ENCODE measurements at regions not wholly inside any gene's neighbourhood (a gene's known extent, or its start where the extent isn't known, plus 50 kb on each side); places are given as distances from the start of the nearest gene placed in this dataset.

DNA sequence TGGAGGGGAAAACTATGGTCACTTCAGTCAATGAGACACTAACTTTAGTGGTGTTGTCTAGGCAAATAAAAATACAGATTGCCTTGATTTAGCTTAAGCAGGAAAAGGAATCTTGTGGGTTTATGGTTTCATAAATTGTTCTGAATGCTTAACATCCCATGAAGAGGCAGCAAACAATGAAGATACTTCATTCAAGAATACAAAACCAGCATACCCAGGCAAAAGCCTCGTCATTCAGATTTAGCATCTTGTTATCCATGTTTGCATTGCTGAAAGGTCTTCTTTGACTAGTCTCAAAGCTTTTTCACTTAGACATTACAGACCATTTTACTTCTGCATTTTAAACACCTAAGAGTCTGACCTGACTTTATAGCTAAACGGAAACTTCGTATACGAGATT lies 272.7 kb upstream of the FSHR start:
- Histone ChIP-seq H3K27ac (ENCODE audit: low read depth) (no peak overlapping the region), H3K27me3 (ENCODE audit: insufficient read depth) (no peaks in the 10 kb centered on the region), H3K79me2 (replicated peaks; ENCODE audit: insufficient read depth) (no peaks in the 10 kb centered on the region), H3K36me3 (ENCODE audit: insufficient read depth) (no peaks in the 10 kb centered on the region), H2AFZ (no peak overlapping the region), H3K4me2 (no peak overlapping the region), H3K4me3 (no peak overlapping the region), H3K4me1 (ENCODE audit: insufficient read depth) (0 out of 2 replicates have a peak, but pooled peaks cover under 1% of the 10 kb centered on the region), H3K9me2 (ENCODE audit: insufficient read depth) (peaks cover 3% of the 10 kb centered on the region; the same call in 1 of the 2 replicates), H3F3A (replicated peaks; ENCODE audit: low read depth) (no peaks in the 10 kb centered on the region), H4K20me1 (replicated peaks; ENCODE audit: insufficient read depth) (no peaks in the 10 kb centered on the region)
- DNase-seq (ENCODE audit: low spot score) (no peak), ATAC-seq (no peak)
- no peak for TF ChIP-seq ZNF331 (CRISPR knock-in tag; IDR thresholded peaks at IDR 0.05; ENCODE audit: low read depth)
- TF ChIP-seq, protein P1, sequence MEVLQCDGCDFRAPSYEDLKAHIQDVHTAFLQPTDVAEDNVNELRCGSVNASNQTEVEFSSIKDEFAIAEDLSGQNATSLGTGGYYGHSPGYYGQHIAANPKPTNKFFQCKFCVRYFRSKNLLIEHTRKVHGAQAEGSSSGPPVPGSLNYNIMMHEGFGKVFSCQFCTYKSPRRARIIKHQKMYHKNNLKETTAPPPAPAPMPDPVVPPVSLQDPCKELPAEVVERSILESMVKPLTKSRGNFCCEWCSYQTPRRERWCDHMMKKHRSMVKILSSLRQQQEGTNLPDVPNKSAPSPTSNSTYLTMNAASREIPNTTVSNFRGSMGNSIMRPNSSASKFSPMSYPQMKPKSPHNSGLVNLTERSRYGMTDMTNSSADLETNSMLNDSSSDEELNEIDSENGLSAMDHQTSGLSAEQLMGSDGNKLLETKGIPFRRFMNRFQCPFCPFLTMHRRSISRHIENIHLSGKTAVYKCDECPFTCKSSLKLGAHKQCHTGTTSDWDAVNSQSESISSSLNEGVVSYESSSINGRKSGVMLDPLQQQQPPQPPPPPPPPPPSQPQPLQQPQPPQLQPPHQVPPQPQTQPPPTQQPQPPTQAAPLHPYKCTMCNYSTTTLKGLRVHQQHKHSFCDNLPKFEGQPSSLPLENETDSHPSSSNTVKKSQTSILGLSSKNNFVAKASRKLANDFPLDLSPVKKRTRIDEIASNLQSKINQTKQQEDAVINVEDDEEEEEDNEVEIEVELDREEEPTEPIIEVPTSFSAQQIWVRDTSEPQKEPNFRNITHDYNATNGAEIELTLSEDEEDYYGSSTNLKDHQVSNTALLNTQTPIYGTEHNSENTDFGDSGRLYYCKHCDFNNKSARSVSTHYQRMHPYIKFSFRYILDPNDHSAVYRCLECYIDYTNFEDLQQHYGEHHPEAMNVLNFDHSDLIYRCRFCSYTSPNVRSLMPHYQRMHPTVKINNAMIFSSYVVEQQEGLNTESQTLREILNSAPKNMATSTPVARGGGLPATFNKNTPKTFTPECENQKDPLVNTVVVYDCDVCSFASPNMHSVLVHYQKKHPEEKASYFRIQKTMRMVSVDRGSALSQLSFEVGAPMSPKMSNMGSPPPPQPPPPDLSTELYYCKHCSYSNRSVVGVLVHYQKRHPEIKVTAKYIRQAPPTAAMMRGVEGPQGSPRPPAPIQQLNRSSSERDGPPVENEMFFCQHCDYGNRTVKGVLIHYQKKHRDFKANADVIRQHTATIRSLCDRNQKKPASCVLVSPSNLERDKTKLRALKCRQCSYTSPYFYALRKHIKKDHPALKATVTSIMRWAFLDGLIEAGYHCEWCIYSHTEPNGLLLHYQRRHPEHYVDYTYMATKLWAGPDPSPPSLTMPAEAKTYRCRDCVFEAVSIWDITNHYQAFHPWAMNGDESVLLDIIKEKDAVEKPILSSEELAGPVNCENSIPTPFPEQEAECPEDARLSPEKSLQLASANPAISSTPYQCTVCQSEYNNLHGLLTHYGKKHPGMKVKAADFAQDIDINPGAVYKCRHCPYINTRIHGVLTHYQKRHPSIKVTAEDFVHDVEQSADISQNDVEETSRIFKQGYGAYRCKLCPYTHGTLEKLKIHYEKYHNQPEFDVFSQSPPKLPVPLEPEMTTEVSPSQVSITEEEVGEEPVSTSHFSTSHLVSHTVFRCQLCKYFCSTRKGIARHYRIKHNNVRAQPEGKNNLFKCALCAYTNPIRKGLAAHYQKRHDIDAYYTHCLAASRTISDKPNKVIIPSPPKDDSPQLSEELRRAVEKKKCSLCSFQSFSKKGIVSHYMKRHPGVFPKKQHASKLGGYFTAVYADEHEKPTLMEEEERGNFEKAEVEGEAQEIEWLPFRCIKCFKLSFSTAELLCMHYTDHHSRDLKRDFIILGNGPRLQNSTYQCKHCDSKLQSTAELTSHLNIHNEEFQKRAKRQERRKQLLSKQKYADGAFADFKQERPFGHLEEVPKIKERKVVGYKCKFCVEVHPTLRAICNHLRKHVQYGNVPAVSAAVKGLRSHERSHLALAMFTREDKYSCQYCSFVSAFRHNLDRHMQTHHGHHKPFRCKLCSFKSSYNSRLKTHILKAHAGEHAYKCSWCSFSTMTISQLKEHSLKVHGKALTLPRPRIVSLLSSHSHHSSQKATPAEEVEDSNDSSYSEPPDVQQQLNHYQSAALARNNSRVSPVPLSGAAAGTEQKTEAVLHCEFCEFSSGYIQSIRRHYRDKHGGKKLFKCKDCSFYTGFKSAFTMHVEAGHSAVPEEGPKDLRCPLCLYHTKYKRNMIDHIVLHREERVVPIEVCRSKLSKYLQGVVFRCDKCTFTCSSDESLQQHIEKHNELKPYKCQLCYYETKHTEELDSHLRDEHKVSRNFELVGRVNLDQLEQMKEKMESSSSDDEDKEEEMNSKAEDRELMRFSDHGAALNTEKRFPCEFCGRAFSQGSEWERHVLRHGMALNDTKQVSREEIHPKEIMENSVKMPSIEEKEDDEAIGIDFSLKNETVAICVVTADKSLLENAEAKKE (CRISPR knock-in tag; IDR thresholded peaks at IDR 0.05) = no peak
- no peak for TF ChIP-seq JUNB (IDR thresholded peaks at IDR 0.05; ENCODE audit: unreplicated experiment)
- no peak for TF ChIP-seq CREB1 (CRISPR knock-in tag; IDR thresholded peaks at IDR 0.05; ENCODE audit: low read depth)
- no peak for TF ChIP-seq ZNF114 (CRISPR knock-in tag; IDR thresholded peaks at IDR 0.05)
- no peak for TF ChIP-seq NANOG (IDR thresholded peaks at IDR 0.05; ENCODE audit: borderline replicate concordance)
- TF ChIP-seq, protein P2, sequence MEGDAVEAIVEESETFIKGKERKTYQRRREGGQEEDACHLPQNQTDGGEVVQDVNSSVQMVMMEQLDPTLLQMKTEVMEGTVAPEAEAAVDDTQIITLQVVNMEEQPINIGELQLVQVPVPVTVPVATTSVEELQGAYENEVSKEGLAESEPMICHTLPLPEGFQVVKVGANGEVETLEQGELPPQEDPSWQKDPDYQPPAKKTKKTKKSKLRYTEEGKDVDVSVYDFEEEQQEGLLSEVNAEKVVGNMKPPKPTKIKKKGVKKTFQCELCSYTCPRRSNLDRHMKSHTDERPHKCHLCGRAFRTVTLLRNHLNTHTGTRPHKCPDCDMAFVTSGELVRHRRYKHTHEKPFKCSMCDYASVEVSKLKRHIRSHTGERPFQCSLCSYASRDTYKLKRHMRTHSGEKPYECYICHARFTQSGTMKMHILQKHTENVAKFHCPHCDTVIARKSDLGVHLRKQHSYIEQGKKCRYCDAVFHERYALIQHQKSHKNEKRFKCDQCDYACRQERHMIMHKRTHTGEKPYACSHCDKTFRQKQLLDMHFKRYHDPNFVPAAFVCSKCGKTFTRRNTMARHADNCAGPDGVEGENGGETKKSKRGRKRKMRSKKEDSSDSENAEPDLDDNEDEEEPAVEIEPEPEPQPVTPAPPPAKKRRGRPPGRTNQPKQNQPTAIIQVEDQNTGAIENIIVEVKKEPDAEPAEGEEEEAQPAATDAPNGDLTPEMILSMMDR (conservative IDR thresholded peaks at IDR 0.05; ENCODE audit: low read depth in 2 of 2) = no peak
- no peak for TF ChIP-seq EZH2phosphoT487 (IDR thresholded peaks at IDR 0.05; ENCODE audit: unreplicated experiment)
- TF ChIP-seq EZH2 (IDR thresholded peaks at IDR 0.05; ENCODE audit: low read depth, unreplicated experiment) = no peak
- TF ChIP-seq STAT1 (IDR thresholded peaks at IDR 0.05; ENCODE audit: unreplicated experiment) = no peak
- TF ChIP-seq, protein P3, sequence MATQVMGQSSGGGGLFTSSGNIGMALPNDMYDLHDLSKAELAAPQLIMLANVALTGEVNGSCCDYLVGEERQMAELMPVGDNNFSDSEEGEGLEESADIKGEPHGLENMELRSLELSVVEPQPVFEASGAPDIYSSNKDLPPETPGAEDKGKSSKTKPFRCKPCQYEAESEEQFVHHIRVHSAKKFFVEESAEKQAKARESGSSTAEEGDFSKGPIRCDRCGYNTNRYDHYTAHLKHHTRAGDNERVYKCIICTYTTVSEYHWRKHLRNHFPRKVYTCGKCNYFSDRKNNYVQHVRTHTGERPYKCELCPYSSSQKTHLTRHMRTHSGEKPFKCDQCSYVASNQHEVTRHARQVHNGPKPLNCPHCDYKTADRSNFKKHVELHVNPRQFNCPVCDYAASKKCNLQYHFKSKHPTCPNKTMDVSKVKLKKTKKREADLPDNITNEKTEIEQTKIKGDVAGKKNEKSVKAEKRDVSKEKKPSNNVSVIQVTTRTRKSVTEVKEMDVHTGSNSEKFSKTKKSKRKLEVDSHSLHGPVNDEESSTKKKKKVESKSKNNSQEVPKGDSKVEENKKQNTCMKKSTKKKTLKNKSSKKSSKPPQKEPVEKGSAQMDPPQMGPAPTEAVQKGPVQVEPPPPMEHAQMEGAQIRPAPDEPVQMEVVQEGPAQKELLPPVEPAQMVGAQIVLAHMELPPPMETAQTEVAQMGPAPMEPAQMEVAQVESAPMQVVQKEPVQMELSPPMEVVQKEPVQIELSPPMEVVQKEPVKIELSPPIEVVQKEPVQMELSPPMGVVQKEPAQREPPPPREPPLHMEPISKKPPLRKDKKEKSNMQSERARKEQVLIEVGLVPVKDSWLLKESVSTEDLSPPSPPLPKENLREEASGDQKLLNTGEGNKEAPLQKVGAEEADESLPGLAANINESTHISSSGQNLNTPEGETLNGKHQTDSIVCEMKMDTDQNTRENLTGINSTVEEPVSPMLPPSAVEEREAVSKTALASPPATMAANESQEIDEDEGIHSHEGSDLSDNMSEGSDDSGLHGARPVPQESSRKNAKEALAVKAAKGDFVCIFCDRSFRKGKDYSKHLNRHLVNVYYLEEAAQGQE (IDR thresholded peaks at IDR 0.05; ENCODE audit: unreplicated experiment) = no peak
- TF ChIP-seq, protein P4, sequence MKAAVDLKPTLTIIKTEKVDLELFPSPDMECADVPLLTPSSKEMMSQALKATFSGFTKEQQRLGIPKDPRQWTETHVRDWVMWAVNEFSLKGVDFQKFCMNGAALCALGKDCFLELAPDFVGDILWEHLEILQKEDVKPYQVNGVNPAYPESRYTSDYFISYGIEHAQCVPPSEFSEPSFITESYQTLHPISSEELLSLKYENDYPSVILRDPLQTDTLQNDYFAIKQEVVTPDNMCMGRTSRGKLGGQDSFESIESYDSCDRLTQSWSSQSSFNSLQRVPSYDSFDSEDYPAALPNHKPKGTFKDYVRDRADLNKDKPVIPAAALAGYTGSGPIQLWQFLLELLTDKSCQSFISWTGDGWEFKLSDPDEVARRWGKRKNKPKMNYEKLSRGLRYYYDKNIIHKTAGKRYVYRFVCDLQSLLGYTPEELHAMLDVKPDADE (IDR thresholded peaks at IDR 0.05) = no peak
- no peak for TF ChIP-seq POLR2AphosphoS5 (IDR thresholded peaks at IDR 0.05; ENCODE audit: low read depth)
- Mint-ChIP-seq H3K27me3 (ENCODE audit: insufficient read depth, low read depth, poor library complexity) (no peaks in the 10 kb centered on the region), H3K4me3 (no peak overlapping the region), H3K9me3 (no peaks in the 10 kb centered on the region), H3K4me1 (peaks cover 4% of the 10 kb centered on the region; the same call in 2 of the 3 replicates), H3K27ac (no peak overlapping the region), H3K36me3 (ENCODE audit: low read depth) (no peaks in the 10 kb centered on the region)

Data from GM23338 (cell line).